HG02571 (cell line): ENCODE measurements at regions not wholly inside any gene's neighbourhood (a gene's known extent, or its start where the extent isn't known, plus 50 kb on each side); places are given as distances from the start of the nearest gene placed in this dataset.
"Not testable (repeated sequence)": the region's sequence is repeated elsewhere in the genome, so short reads cannot be mapped to it uniquely, and the experiment has no call there.

Experiments
- ATAC-seq: cut with Tn5 transposase; IDR thresholded peaks from one replicate; pipeline ENCODE4 v1.9.1; 2021; ENCODE audit warnings: mild to moderate bottlenecking, moderate library complexity; ENCODE audit not compliant: unreplicated experiment

DNA sequence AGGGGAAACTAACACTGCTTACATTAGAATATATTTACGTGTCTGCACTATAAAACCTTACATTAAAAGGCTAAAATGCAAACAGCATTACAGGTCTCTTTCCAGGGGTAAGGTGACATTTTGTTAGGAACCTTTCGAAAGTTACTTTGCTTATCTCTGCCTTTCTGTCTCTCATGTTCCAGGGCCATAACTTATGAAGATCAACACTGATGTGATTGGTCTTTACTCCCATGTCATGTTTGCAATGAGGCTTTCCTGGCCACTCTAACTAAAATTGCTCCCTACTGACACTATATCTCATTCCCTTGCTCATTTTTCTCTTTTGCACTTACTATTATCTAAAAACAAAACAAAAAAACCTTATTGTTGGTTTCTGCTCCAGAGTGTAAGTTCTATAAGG, 119.0 kb downstream of the JRKL start:
- no peak for ATAC-seq

DNA sequence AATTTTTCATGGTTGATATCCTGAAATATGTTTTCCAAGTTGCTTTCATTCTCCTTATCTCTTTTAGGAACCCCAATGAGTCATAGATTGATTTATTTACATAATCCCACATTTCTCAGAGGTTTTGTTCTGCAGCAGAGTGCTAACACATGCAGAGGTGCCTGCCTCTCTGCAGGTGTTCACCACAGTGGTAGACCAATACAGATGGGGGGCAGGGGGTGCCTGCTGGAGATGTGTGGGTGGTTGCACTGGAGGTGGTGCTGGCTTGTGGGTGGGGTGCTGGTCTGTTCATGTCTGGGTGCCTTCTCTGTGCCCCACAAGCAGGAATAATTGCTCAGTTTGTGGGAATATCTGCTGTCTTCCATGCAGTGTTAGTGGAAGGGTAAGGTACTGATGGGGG, 131.1 kb downstream of the JRKL start:
- no peak for ATAC-seq

DNA sequence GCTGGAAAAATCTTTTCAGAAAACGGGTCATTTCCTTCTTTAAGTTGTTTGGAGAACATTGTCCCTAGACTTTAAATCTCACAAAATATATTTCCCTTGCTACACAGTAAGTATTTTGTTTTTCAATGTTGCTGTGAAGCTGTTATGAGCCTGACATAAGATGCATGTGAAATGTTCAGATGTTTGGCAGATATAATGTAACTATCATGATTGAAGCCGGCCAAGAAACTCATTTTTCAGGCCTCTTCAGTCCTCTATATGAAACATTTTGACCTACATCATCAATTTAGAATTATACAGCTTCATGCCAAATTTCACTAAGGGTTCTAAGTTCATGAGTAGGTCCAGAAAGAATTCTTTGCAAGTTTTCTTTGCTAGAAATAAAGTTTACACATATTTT, 133.8 kb downstream of the JRKL start:
- ATAC-seq = no peak

DNA sequence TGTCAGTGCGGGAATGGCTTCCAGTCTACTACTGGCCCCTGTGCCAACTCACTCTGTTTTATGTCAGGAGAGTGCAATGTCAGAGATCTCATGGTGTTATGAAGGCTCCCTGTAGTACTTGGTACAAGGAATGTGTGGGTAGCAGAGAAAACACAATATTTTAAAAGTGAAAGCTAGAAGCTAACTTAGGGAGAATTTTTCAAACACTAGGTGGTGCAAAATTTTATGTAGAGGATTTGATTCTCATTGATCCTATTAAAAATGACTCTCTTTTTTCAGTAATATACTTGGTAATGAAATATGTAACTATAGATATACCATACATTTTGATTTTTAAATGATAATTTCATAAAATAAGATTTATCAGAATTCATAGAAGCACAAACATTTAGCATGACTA, 134.7 kb downstream of the JRKL start:
- ATAC-seq = no peak

DNA sequence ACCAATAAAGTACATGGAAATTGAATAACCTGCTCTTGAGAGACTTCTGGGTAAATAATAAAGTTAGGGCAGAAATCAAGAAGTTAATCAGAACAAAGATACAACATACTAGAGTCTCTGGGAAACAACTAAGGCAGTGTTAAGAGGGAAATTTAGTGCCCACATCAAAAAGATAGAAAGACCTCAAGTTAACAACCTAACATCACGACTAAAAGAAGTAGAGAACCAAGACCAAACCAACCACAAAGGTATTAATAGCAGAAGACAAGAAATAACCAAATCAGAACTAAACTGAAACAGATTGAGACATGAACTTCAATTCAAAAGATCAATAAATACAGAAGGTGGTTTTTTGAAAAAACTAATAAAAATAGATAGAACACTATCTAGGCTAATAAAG, 140.7 kb downstream of the JRKL start:
- no peak for ATAC-seq

DNA sequence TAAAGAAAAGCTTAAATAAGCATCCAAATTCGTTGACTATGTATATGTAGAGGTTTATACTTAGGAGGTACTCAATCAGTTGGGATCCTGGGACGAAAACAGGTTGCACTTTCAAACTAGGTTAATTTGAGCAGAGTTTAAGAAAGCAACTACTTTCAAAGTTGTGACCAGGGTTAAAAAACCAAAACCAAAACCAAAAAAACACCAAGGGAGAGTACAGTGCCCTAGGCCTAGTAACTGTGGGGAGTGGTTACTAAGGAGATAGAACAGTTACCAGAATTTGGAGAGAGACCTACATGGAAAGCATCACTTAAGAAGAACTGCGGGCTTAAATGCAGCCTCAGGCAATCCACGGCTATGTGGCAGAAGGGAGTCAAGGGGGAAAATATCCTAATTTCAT, 148.3 kb downstream of the JRKL start:
- ATAC-seq = peak; percentile 63

DNA sequence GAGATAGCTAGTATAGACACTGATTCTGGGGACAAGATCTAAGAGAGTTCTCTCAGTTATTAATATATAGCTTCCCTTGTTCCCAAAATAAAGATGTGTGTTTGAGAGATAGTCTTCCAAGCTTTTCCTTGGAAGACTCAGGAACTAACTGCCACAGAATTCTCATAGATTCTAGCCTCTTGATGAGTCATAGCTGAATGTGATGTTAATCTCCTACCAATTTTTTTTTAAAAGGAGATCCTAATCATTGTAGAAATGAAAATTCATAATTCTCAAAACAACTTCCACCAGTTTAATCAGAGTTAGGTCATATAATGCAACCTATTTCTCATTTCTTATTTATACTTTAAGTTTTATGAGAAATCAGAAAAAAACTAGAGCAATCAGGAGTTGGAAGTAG, 148.8 kb downstream of the JRKL start:
- ATAC-seq = no peak

DNA sequence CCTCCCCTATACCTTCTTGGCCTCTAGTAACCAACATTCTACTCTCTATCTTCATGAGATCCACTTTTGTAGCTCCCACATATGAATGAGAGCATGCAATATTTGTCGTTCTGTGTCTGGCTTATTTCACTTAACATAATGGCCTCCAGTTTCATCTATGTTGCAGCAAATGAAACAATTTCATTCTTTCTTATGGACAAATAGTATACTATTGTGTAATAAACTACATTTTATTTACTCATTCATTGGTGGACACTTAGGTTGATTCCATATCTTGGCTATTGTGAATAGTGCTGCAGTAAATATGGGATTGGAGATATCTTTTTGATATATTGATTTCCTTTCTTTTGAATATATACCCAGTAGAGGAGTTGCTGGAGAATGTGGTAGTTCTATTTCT, 151.1 kb downstream of the JRKL start:
- ATAC-seq = no peak

DNA sequence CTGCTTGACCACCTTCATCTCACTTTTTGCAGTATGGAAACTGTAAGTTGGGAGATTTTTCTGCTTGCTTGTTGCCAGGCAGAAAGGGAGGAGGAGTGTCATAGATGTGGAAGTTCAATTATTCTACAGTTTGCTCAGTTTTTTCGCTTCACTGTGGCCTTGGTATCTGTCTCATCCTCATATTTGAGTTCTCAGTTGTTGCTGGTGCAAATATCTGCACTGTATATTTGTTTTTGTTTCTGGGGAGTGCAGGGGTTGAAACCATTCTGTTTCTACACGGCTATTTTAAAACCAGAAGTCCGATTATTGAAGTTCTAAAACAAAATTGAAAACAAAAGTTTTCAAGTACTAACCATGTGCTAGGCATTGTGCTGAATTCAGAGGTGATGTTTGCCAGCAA, 153.4 kb downstream of the JRKL start:
- no peak for ATAC-seq

DNA sequence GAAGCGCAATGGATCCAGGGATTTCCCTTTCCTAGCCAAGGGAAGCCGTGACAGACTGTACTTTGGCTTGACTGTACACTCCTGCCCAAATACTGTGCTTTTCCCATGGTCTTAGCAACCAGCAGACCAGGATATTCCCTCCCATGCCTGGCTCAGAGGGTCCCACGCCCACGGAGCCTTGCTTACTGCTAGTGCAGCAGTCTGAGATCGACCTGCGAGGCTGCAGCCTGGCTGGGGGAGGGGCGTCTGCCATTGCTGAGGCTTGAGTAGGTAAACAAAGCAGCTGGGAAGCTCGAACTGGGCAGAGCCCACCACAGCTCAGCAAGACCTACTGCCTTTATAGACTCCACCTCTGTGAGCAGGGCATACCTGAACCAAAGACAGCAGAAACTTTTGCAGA, 155.4 kb downstream of the JRKL start:
- not testable (repeated sequence) for ATAC-seq

DNA sequence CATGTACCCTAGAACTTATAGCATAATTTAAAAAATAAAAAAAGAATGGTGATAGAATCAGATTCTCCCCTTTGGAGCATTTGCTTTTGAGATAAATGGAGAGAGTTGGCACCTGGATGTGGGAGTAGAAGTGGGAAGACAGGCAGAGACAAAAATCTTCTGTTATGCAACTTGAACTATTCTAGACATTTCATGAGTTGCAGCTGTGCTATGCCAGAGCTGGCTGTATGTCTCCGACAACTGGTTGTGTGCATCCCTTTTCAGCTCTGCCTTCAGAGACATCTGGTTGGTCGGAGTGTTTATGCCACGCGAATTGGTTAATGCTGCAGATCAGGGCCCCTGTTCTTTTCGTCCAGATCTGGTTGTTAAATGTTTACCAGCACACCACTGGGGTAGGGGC, 161.3 kb downstream of the JRKL start:
- ATAC-seq = no peak

DNA sequence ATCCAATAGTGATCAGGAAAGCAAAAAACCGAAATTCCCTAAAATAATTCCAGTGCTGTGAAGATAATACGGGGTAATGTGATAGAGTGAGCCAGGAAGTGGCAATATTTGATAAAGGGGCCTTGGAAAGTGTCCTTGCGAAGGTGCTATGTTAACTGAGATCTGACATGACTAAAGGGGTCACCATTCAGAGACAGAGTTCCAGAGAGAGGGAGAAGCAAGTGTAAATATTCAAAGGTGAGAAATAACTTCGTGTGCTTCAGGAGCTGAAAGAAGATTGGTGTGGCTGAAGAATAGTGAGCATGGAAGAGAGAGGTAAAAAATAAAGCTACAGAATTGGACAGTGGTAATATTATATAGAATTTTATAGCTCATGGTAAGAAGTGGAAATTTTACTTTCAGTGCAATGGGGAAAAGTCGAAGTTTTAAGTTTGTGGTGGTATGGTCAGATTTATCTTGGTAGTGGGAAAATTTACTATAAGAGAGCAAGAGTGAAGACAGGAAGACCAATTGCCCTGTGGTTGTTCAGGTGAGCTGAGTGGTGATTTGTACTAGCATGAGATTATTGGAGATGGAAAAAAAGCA, 164.5 kb downstream of the JRKL start:
- ATAC-seq = no peak

DNA sequence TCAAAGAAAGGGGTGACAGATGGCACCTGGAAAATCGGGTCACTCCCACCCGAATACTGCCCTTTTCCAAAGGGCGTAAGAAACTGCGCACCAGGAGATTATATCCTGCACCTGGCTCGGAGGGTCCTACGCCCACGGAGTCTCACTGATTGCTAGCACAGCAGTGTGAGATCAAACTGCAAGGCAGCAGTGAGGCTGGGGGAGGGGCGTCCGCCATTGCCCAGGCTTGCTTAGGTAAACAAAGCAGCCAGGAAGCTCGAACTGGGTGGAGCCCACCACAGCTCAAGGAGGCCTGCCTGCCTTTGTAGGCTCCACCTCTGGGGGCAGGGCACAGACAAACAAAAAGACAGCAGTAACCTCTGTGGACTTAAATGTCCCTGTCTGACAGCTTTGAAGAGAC, 166.0 kb downstream of the JRKL start:
- ATAC-seq = not testable (repeated sequence)

DNA sequence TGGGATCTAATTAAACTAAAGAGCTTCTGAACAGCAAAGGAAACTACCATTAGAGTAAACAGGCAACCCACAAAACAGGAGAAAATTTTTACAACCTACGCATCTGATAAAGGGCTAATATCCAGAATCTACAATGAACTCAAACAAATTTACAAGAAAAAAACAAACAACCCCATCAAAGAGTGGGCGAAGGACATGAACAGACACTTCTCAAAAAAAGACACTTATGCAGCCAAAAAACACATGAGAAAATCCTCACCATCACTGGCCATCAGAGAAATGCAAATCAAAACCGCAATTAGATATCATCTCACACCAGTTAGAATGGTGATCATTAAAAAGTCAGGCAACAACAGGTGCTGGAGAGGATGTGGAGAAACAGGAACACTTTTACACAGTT, 170.9 kb downstream of the JRKL start:
- not testable (repeated sequence) for ATAC-seq

DNA sequence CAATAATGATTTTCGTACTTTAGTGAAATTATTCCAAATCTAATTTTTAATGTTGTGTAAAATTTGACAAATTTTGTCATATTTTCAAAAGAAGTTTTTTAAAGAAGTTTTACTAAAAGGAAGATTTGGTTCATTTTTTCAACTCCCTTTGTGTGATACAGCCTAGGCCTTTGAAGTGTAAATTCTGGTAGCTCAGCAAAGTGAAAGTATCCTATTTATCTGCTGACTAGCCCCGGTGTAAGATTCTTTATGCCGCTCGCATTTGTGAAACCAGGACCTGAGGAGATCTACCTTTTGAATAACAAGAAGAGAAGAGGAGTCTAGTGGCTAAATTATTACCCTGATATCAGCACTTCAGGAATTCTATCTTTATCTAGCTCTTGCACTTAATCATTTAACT, 177.4 kb downstream of the JRKL start:
- no peak for ATAC-seq

DNA sequence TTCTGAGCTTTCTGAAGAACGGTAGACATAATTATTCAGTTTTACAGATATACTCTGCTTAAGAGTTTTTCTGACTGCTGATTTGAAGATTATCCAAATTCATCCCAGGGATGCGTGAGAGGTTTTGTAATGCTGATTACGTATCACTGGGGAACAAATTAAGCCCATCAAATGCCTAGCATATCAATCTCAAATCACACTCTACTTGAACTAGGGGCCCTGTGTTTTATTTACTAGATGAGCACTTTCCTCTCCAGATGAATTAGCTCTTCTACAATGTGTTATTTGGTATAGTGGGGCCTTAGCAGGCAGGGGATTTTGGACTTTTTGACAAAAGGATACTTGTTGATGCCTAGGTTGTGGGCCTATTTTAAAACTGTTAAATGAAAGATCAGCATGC, 177.9 kb downstream of the JRKL start:
- no peak for ATAC-seq

DNA sequence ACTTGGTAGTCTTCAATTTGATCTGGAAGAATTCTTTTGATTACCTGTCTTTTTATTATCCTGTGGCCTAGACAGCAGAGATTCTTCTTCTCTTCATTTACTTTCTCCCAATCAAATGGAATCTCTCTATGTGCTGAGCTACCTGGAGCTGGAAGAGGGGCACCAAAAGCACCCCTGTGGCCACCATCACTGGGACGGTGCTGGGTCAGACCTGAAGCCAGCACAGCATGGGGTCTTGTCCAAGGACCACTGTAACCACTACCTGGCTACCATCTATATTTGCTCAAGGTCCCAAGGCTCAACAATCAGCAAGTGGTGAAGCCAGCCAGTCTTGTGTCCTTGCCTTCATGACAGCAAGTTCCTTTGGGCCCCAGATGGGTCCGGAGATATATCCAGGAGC, 186.6 kb downstream of the JRKL start:
- ATAC-seq = no peak

DNA sequence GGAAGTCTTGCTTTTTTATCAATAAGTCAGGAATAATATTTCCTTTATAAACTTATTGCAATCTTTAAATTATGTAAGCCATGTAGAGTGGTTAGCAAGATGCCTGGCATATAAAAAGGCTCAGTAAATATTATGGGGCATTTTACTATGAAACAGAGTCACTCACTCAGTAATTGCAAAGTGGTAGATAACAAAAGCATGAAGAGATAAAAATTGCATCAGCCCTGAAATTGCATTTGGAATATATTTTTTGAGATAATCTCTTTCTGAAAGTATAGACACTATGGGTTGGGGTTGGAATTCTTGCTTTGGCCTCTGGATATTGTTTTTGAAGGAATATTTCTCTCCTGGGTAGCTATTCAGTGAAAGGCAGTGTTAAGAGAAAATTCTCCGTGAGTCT, 188.6 kb downstream of the JRKL start:
- ATAC-seq = no peak

DNA sequence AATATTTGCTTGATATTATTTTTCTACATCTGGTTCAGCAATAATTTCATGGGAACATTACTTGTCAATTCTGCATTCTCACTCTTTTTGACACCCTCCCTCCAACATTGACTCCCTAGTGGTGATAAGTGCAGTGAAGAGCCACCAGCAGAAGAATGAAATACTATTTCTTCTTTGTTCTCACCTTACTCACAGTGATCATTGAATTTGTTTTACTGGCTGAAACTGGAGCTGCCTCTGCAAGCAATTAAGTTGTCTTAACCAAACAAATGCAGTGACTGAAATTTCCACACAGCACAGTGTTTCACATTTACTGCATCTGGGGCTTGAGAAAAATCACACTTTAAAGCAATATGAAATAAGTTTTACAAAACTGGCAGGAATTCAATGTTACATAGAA, 189.8 kb downstream of the JRKL start:
- no peak for ATAC-seq

DNA sequence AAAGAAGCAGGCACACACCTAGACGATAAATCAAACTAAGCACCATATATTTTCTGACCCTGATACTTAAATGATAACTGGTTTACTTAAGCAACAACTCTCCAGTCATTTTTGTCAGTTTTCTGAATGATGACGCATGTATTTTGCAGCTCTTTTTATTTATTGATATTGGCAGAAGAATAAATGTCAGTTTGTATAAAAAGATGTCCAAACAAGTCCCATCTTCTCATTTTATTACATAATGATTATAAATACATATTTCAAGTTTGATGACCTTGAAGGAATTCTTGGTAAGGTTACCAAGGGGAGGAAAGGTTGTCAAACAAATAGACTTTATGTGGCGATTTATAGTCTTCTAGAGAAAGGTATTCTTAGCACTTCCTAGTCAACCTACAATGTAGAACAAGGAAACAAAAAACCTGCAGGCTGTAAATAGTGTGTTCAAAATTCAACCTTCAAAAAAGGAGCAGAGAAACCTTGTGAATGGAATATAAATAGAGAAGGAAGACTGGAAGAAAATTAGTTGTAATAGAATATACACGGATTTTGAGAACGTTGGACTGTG, 190.7 kb downstream of the JRKL start:
- no peak for ATAC-seq

DNA sequence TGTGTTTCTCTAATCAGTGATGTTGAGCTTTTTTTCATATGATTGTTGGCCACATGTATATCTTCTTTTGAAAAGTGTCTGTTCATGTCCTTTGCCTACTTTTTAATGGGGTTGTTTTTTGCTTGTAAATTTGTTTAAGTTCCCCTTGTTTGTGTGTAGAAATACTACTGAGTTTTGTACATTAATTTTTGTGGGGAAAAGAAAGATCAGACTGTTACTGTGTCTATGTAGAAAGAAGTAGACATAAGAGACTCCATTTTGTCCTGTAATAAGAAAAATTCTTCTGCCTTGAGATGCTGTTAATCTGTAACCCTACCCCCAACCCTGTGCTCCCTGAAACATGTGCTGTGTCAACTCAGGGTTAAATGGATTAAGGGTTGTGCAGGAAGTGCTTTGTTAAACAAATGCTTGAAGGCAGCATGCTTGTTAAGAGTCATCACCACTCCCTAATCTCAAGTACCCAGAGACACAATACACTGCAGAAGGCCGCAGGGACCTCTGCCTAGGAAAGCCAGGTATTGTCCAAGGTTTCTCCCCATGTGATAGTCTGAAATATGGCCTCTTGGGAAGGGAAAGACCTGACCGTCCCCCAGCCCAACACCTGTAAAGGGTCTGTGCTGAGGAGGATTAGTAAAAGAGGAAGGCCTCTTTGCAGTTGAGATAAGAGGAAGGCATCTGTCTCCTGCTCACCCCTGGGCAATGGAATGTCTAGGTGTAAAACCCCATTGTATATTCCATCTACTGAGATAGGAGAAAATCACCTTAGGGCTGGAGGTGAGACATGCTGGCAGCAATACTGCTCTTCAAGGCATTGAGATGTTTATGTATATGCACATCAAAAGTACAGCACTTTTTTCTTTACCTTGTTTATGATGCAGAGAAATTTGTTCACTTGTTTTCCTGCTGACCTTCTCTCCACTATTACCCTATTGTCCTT, 196.4 kb downstream of the JRKL start:
- not testable (repeated sequence) for ATAC-seq

DNA sequence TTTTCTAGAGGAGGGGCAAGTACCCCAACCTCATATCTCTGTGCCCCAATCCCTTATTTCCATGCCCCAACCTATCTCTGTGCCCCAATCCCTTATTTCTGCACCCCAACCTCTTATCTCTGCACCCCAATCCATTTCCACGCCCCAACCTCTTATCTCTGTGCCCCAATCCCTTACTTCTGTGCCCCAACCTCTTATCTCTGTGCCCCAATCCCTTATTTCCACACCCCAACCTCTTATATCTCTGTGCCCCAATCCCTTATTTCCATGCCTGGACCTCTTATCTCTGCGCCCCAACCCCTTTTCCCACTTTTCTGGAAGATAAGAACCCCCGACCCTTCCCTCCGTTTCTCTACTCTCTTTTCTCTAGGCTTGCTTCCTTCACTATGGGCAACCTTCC, 199.0 kb downstream of the JRKL start:
- not testable (repeated sequence) for ATAC-seq
